ENCODE measurements at regions not wholly inside any gene's neighbourhood (a gene's known extent, or its start where the extent isn't known, plus 50 kb on each side); places are given as distances from the start of the nearest gene placed in this dataset.

- TF ChIP-seq CTCF (IDR thresholded peaks at IDR 0.05; ENCODE audit: control extremely low read depth in 1 of 3, insufficient read depth in 1 of 3, low read depth in 1 of 3, low read length in 3 of 3): no peak
- no peak for TF ChIP-seq POLR2A (IDR thresholded peaks at IDR 0.05; ENCODE audit: control extremely low read depth in 1 of 2, low read depth in 2 of 2, low read length in 2 of 2)
- no peak for TF ChIP-seq EZH2 (IDR thresholded peaks at IDR 0.05; ENCODE audit: low read depth, low read length, severe bottlenecking)
- TF ChIP-seq NRF1 (IDR thresholded peaks at IDR 0.05; ENCODE audit: low read depth, low read length): no peak
- no peak for TF ChIP-seq JUN (IDR thresholded peaks at IDR 0.05; ENCODE audit: low read depth, low read length)
- no peak for TF ChIP-seq USF2 (IDR thresholded peaks at IDR 0.05; ENCODE audit: low read length)
These were observed 1514.8 kb downstream of the RPA4 start for GRCh38 chrX:98398542-98398941.
